Dendritic cell treated with granulocyte-macrophage colony-stimulating factor and Interleukin-4, amounts not matched to agents 40 ng/mL and 50 ng/mL, for 4 days (primary cell): ENCODE measurements at regions not wholly inside any gene's neighbourhood (a gene's known extent, or its start where the extent isn't known, plus 50 kb on each side); places are given as distances from the start of the nearest gene placed in this dataset.
A peak's percentile ranks its signal among the peaks of the same experiment; 100 is the strongest.
"Not testable (repeated sequence)": the region's sequence is repeated elsewhere in the genome, so short reads cannot be mapped to it uniquely, and the experiment has no call there.

Source experiments
- H3K27ac Mint-ChIP-seq: one replicate; pipeline ENCODE4 v1.8.0; 2022; ENCODE audit warnings: mild to moderate bottlenecking, mixed read lengths
- H3K27me3 Mint-ChIP-seq: one replicate; pipeline ENCODE4 v1.8.0; 2022; ENCODE audit warnings: mild to moderate bottlenecking, mixed read lengths
- H3K36me3 Mint-ChIP-seq: one replicate; pipeline ENCODE4 v1.8.0; 2022; ENCODE audit warnings: low read depth, mixed read lengths
- H3K4me1 Mint-ChIP-seq: one replicate; pipeline ENCODE4 v1.8.0; 2022; ENCODE audit warnings: low read depth, mixed read lengths
- H3K4me3 Mint-ChIP-seq: one replicate; pipeline ENCODE4 v1.8.0; 2022; ENCODE audit warnings: mild to moderate bottlenecking, moderate library complexity, mixed read lengths
- H3K9me3 Mint-ChIP-seq: one replicate; pipeline ENCODE4 v1.8.0; 2022; ENCODE audit warnings: mixed read lengths
- intact Hi-C: fragments of 100-400 bp; cut with micrococcal nuclease; formaldehyde crosslinking; loops from one replicate; pipeline ENCODE4 v1.15.0; 2022

- Mint-ChIP-seq H3K36me3 (no peaks in the 10 kb centered on the region), H3K9me3 (peaks cover 31% of the 10 kb centered on the region), H3K27ac (no peak overlapping the region), H3K4me3 (no peak overlapping the region), H3K4me1 (no peaks in the 10 kb centered on the region), H3K27me3 (peaks cover 2% of the 10 kb centered on the region)
- intact Hi-C loops, result no loop called here
These were observed 79.2 kb upstream of the STK39 start for GRCh38 chr2:168326572-168326971.

- Mint-ChIP-seq H3K27me3 (peaks cover under 1% of the 10 kb centered on the region), H3K4me3 (no peak overlapping the region), H3K36me3 (no peaks in the 10 kb centered on the region)
These were observed 79.9 kb upstream of the STK39 start for GRCh38 chr2:168327328-168327727.

GRCh38 chr2:168328421-168328820 lies 81.0 kb upstream of the STK39 start:
- no peak overlapping the region for H3K27ac Mint-ChIP-seq
- H3K36me3 Mint-ChIP-seq, result no peaks in the 10 kb centered on the region
- no peaks in the 10 kb centered on the region for H3K4me1 Mint-ChIP-seq
- peaks cover 42% of the 10 kb centered on the region for H3K9me3 Mint-ChIP-seq
- no peaks in the 10 kb centered on the region for H3K27me3 Mint-ChIP-seq
- H3K4me3 Mint-ChIP-seq, result no peak overlapping the region
- intact Hi-C loops, result no loop called here

More at GRCh38 chr2:168327328-168327727, 79.9 kb upstream of the STK39 start:
- no peaks in the 10 kb centered on the region for H3K4me1 Mint-ChIP-seq
- no peak overlapping the region for H3K27ac Mint-ChIP-seq
- peaks cover 39% of the 10 kb centered on the region for H3K9me3 Mint-ChIP-seq
- intact Hi-C loops, result no loop called here

GRCh38 chr2:168330624-168331423 lies 83.4 kb upstream of the STK39 start:
- H3K4me1 Mint-ChIP-seq, result no peaks in the 10 kb centered on the region
- intact Hi-C loops, result no loop called here

GRCh38 chr2:168335254-168335653 lies 87.9 kb upstream of the STK39 start:
- H3K27me3 Mint-ChIP-seq, H3K27ac Mint-ChIP-seq, H3K4me3 Mint-ChIP-seq, H3K36me3 Mint-ChIP-seq, H3K4me1 Mint-ChIP-seq, intact Hi-C loops: not testable (repeated sequence)
- peaks cover 24% of the 10 kb centered on the region for H3K9me3 Mint-ChIP-seq

More at GRCh38 chr2:168330624-168331423, 83.4 kb upstream of the STK39 start:
- Mint-ChIP-seq H3K9me3 (peaks cover 42% of the 10 kb centered on the region), H3K36me3 (no peaks in the 10 kb centered on the region), H3K27ac (no peak overlapping the region), H3K4me3 (no peak overlapping the region), H3K27me3 (no peaks in the 10 kb centered on the region)

GRCh38 chr2:168336786-168337388 lies 89.5 kb upstream of the STK39 start:
- no peak overlapping the region for H3K27ac Mint-ChIP-seq
- no peak overlapping the region for H3K4me3 Mint-ChIP-seq
- peaks cover 7% of the 10 kb centered on the region for H3K9me3 Mint-ChIP-seq
- H3K27me3 Mint-ChIP-seq, result no peaks in the 10 kb centered on the region
- H3K4me1 Mint-ChIP-seq, result no peaks in the 10 kb centered on the region
- H3K36me3 Mint-ChIP-seq, result no peaks in the 10 kb centered on the region
- intact Hi-C loops, result no loop called here

GRCh38 chr2:168338292-168338691 lies 90.9 kb upstream of the STK39 start:
- Mint-ChIP-seq H3K36me3 (no peaks in the 10 kb centered on the region), H3K9me3 (no peaks in the 10 kb centered on the region), H3K27me3 (no peaks in the 10 kb centered on the region), H3K4me3 (no peak overlapping the region), H3K27ac (no peak overlapping the region), H3K4me1 (no peaks in the 10 kb centered on the region)
- intact Hi-C loops, result no loop called here

GRCh38 chr2:168338803-168339437 lies 91.5 kb upstream of the STK39 start:
- H3K27ac Mint-ChIP-seq, result no peak overlapping the region
- no peaks in the 10 kb centered on the region for H3K4me1 Mint-ChIP-seq
- no peak overlapping the region for H3K4me3 Mint-ChIP-seq
- no peaks in the 10 kb centered on the region for H3K27me3 Mint-ChIP-seq
- intact Hi-C loops, result no loop called here
- H3K36me3 Mint-ChIP-seq, result no peaks in the 10 kb centered on the region
- no peaks in the 10 kb centered on the region for H3K9me3 Mint-ChIP-seq

- peaks cover 5% of the 10 kb centered on the region for H3K4me1 Mint-ChIP-seq
- H3K4me3 Mint-ChIP-seq, result no peak overlapping the region
- no peaks in the 10 kb centered on the region for H3K9me3 Mint-ChIP-seq
- H3K36me3 Mint-ChIP-seq, result no peaks in the 10 kb centered on the region
- no peaks in the 10 kb centered on the region for H3K27me3 Mint-ChIP-seq
- H3K27ac Mint-ChIP-seq, result no peak overlapping the region
- intact Hi-C loops, result no loop called here
These were observed 93.5 kb upstream of the STK39 start for GRCh38 chr2:168340931-168341330.

- intact Hi-C loops, result no loop called here
- Mint-ChIP-seq H3K36me3 (peaks cover 4% of the 10 kb centered on the region), H3K4me3 (no peak overlapping the region), H3K4me1 (peaks cover 13% of the 10 kb centered on the region), H3K27me3 (no peaks in the 10 kb centered on the region), H3K27ac (no peak overlapping the region), H3K9me3 (no peaks in the 10 kb centered on the region)
These were observed 96.2 kb upstream of the STK39 start for GRCh38 chr2:168343586-168343985.

GRCh38 chr2:168344706-168345105 lies 97.3 kb upstream of the STK39 start:
- Mint-ChIP-seq H3K4me3 (no peak overlapping the region), H3K4me1 (peaks cover 13% of the 10 kb centered on the region), H3K36me3 (peaks cover 4% of the 10 kb centered on the region), H3K27ac (no peak overlapping the region), H3K9me3 (no peaks in the 10 kb centered on the region), H3K27me3 (no peaks in the 10 kb centered on the region)
- intact Hi-C loops, result no loop called here

GRCh38 chr2:168345601-168346000 lies 98.2 kb upstream of the STK39 start:
- Mint-ChIP-seq H3K27me3 (no peaks in the 10 kb centered on the region), H3K9me3 (no peaks in the 10 kb centered on the region), H3K4me3 (no peak overlapping the region), H3K36me3 (peaks cover 4% of the 10 kb centered on the region), H3K27ac (no peak overlapping the region), H3K4me1 (peaks cover 13% of the 10 kb centered on the region)
- intact Hi-C loops, result no loop called here

- intact Hi-C loops, result loop anchor here (1.0 to 2.0 kb wide), 4 partner anchors 340 to 573 kb away; no protein-coding TSS in a partner anchor
- Mint-ChIP-seq H3K27me3 (no peaks in the 10 kb centered on the region), H3K4me3 (peak overlapping the region; percentile 87), H3K27ac (peak overlapping the region; percentile 78), H3K36me3 (peaks cover 4% of the 10 kb centered on the region), H3K9me3 (no peaks in the 10 kb centered on the region), H3K4me1 (peaks cover 13% of the 10 kb centered on the region)
These were observed 99.5 kb upstream of the STK39 start for GRCh38 chr2:168346725-168347477.

- Mint-ChIP-seq H3K27me3 (no peaks in the 10 kb centered on the region), H3K4me3 (no peak overlapping the region), H3K4me1 (peaks cover 13% of the 10 kb centered on the region), H3K9me3 (peaks cover 2% of the 10 kb centered on the region), H3K27ac (no peak overlapping the region), H3K36me3 (peaks cover 4% of the 10 kb centered on the region)
- intact Hi-C loops, result no loop called here
These were observed 100.7 kb upstream of the STK39 start for GRCh38 chr2:168348076-168348475.
